ENCODE measurements at regions not wholly inside any gene's neighbourhood (a gene's known extent, or its start where the extent isn't known, plus 50 kb on each side); places are given as distances from the start of the nearest gene placed in this dataset.

GRCh38 chr5:106843812-106844416 lies 826.8 kb downstream of the EFNA5 start:
- DNase-seq = peak; percentile 45
- peak; percentile 68 for TF ChIP-seq CTCF (conservative IDR thresholded peaks at IDR 0.05)
- Mint-ChIP-seq H3K27me3 (ENCODE audit: insufficient read depth) (no peaks in the 10 kb centered on the region), H3K4me1 (no peaks in the 10 kb centered on the region), H3K36me3 (ENCODE audit: low read depth) (no peaks in the 10 kb centered on the region), H3K9me3 (no peaks in the 10 kb centered on the region), H3K27ac (no peak overlapping the region), H3K4me3 (no peak overlapping the region)
- H3K27me3 ChIP-seq (ENCODE audit: control insufficient read depth, insufficient read depth, low read length, poor library complexity, severe bottlenecking) = no peaks in the 10 kb centered on the region
- no peaks in the 10 kb centered on the region for H3K36me3 ChIP-seq (ENCODE audit: control insufficient read depth, insufficient read depth, low read length)
- 83 to 100% methylated on average over 3 to 4 of the region's 4 CpGs for WGBS, 2 experiments (ENCODE audit: insufficient coverage in 1 of 2, insufficient read length in 1 of 2)
- no peak overlapping the region for H3K4me3 ChIP-seq (ENCODE audit: low read length)
- no peaks in the 10 kb centered on the region for H3K4me1 ChIP-seq (ENCODE audit: control insufficient read depth, insufficient read depth, low read length)
- no peak overlapping the region for H3K9ac ChIP-seq (ENCODE audit: extremely low read depth, low read length, poor library complexity, severe bottlenecking)
- no peak overlapping the region for H3K27ac ChIP-seq (ENCODE audit: low read depth, low read length)
- H3K9me3 ChIP-seq (ENCODE audit: control insufficient read depth, low read length) = no peaks in the 10 kb centered on the region

DNA sequence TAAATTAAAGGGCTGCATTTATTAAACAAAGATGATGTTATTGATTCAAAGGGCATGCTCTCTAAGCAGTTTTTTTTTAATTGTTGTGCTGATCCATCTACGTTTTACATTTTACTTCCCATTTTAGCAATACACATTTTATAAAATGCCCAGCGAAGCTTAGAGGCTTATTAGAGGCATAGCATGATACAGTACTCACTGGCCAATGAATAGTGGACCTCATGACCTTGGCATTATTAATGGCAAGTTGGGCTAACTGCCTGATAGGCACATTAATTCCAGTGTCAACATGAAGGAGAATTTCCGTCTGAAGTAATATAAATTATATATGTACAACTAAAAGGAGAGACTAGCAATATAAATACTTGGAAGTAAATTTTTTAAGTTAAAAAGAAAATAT lies 837.2 kb downstream of the EFNA5 start:
- H3K4me1 ChIP-seq (ENCODE audit: control insufficient read depth, insufficient read depth, low read length) = no peaks in the 10 kb centered on the region
- 82 to 100% methylated on average over 1 to 2 of the region's 3 CpGs for WGBS, 2 experiments (ENCODE audit: insufficient coverage in 1 of 2, insufficient read length in 1 of 2)
- Mint-ChIP-seq H3K4me3 (no peak overlapping the region), H3K4me1 (no peaks in the 10 kb centered on the region), H3K9me3 (no peaks in the 10 kb centered on the region), H3K27ac (no peak overlapping the region), H3K36me3 (ENCODE audit: low read depth) (no peaks in the 10 kb centered on the region), H3K27me3 (ENCODE audit: insufficient read depth) (no peaks in the 10 kb centered on the region)
- no peak overlapping the region for H3K4me3 ChIP-seq (ENCODE audit: low read length)
- no peak overlapping the region for H3K9ac ChIP-seq (ENCODE audit: extremely low read depth, low read length, poor library complexity, severe bottlenecking)
- TF ChIP-seq CTCF (conservative IDR thresholded peaks at IDR 0.05) = no peak
- no peaks in the 10 kb centered on the region for H3K36me3 ChIP-seq (ENCODE audit: control insufficient read depth, insufficient read depth, low read length)
- no peaks in the 10 kb centered on the region for H3K27me3 ChIP-seq (ENCODE audit: control insufficient read depth, insufficient read depth, low read length, poor library complexity, severe bottlenecking)
- no peaks in the 10 kb centered on the region for H3K9me3 ChIP-seq (ENCODE audit: control insufficient read depth, low read length)
- no peak overlapping the region for H3K27ac ChIP-seq (ENCODE audit: low read depth, low read length)
- no peak for DNase-seq

DNA sequence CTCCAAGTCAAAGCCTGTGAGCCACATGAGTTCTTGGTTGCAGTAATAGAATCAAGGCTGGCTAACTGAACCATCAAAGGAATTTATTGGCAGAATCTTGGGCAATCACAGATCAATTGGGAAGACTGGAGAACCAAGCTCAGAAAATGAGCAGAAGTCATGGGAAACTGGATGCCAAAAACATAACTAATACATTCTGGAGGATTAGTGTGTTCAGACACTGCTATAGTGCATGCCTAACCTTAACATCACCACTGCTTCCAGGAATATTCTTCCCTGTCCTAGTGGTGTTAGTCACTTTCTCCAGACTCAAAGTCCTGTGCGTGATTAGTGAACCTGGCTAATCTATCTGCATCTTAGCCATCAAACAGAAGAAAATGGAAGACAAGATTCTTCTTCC lies 843.7 kb downstream of the EFNA5 start:
- DNase-seq = no peak
- H3K27ac Mint-ChIP-seq = no peak overlapping the region
- no peak overlapping the region for H3K27ac ChIP-seq (ENCODE audit: low read depth, low read length)
- peaks cover 5% of the 10 kb centered on the region for H3K4me1 Mint-ChIP-seq
- no peaks in the 10 kb centered on the region for H3K36me3 ChIP-seq (ENCODE audit: control insufficient read depth, insufficient read depth, low read length)
- no peaks in the 10 kb centered on the region for H3K27me3 ChIP-seq (ENCODE audit: control insufficient read depth, insufficient read depth, low read length, poor library complexity, severe bottlenecking)
- H3K36me3 Mint-ChIP-seq (ENCODE audit: low read depth) = no peaks in the 10 kb centered on the region
- no peak overlapping the region for H3K4me3 ChIP-seq (ENCODE audit: low read length)
- H3K9me3 ChIP-seq (ENCODE audit: control insufficient read depth, low read length) = no peaks in the 10 kb centered on the region
- no peaks in the 10 kb centered on the region for H3K9me3 Mint-ChIP-seq
- no peaks in the 10 kb centered on the region for H3K4me1 ChIP-seq (ENCODE audit: control insufficient read depth, insufficient read depth, low read length)
- 94 to 100% methylated on average over 1 of the region's 1 CpG for WGBS, 2 experiments (ENCODE audit: insufficient coverage in 1 of 2, insufficient read length in 1 of 2)
- H3K27me3 Mint-ChIP-seq (ENCODE audit: insufficient read depth) = no peaks in the 10 kb centered on the region
- TF ChIP-seq CTCF (conservative IDR thresholded peaks at IDR 0.05) = no peak
- H3K4me3 Mint-ChIP-seq = no peak overlapping the region
- H3K9ac ChIP-seq (ENCODE audit: extremely low read depth, low read length, poor library complexity, severe bottlenecking) = no peak overlapping the region

Measured in endodermal cell (in vitro differentiated cells).